RWPE1 (cell line): ENCODE measurements at regions not wholly inside any gene's neighbourhood (a gene's known extent, or its start where the extent isn't known, plus 50 kb on each side); places are given as distances from the start of the nearest gene placed in this dataset.
A peak's percentile ranks its signal among the peaks of the same experiment; 100 is the strongest.

Source experiments
- CTCF ChIA-PET: fragments of 350-600 bp; sonication (Branson Sonifier 250); formaldehyde crosslinking; extraction: SDS; loops from one replicate; lab custom pipeline; 2021; lab: Yijun Ruan, JAX
- POLR2A ChIA-PET: fragments of 400-600 bp; formaldehyde crosslinking; extraction: SDS; loops from one replicate; lab custom pipeline; 2020; ENCODE audit warnings: antibody characterized with exemption; ENCODE audit not compliant: low non-redundant PET; lab: Yijun Ruan, JAX
- DNase-seq: peaks from one replicate; pipeline ENCODE4 v3.0.0; 2012; ENCODE audit warnings: low spot score
- H3K27ac ChIP-seq: fragments of 450-650 bp; 2 replicates; pipeline ENCODE4 v1.5.1; 2017
- CTCF ChIP-seq: fragments of 450-650 bp; conservative IDR thresholded peaks from 2 replicates; pipeline ENCODE4 v1.5.1; 2017; ENCODE audit warnings: low read depth, mild to moderate bottlenecking

GRCh38 chr7:115782696-115783490 lies 247.7 kb downstream of the TFEC start:
- no peak for DNase-seq
- ChIA-PET POLR2A (no interaction called here), CTCF (interaction anchor here (0.6 to 0.7 kb wide), 2 partner anchors 19 to 199 kb away, joined by 3 read pairs; no protein-coding TSS in a partner anchor)
- TF ChIP-seq CTCF = no peak
- H3K27ac ChIP-seq = no peak overlapping the region

- CTCF ChIA-PET = no interaction called here
- no peak for TF ChIP-seq CTCF
- POLR2A ChIA-PET = no interaction called here
- no peak overlapping the region for H3K27ac ChIP-seq
- DNase-seq = no peak
Measured at GRCh38 chr7:115779561-115779960, 251.0 kb downstream of the TFEC start.

DNA sequence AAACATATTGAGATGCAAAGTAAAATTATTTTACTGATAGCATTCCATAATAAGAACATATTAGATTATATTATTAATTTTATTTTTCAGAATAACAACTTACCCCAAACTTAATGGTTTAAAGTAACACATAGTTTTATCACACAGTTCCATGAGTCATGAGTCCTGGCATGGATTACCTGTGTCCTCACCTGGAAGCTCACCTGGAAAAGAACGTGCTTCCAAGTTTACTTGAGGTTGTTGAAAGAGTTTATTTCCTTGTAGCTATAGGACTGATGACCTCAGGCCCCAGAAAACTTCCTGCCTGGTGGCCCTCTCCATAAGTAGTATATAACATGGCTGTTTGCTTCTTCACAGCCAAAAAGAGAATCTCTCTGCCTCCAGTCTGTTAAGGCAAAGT lies 254.6 kb downstream of the TFEC start:
- no peak overlapping the region for H3K27ac ChIP-seq
- ChIA-PET CTCF (interaction anchor here (0.6 kb wide), 1 partner anchor 23 kb away, joined by 3 read pairs; no protein-coding TSS in a partner anchor), POLR2A (no interaction called here)
- TF ChIP-seq CTCF = no peak
- DNase-seq = peak; percentile 8

DNA sequence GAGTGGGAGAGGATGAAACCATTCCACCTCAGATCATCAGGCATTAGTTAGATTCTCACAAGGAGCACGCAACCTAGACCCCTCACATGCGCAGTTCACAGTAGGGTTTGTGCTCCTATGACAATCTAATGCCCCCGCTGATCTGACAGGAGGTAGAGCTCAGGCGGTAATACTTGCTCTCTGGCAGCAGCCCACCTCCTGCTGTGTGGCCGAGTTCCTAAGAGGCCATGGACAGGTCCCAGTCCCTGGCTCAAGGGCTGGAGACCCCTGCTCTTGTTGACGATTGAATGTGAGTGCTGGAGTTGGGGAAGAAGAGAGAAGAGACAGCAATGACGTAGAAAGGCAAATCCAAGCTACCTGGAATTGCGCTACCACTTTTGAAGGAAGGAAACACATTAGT lies 267.2 kb downstream of the TFEC start:
- no peak overlapping the region for H3K27ac ChIP-seq
- CTCF ChIA-PET = interaction anchor here (0.6 kb wide), 2 partner anchors 20 to 114 kb away, joined by 3 read pairs; no protein-coding TSS in a partner anchor
- POLR2A ChIA-PET = no interaction called here
- TF ChIP-seq CTCF = no peak
- no peak for DNase-seq

DNA sequence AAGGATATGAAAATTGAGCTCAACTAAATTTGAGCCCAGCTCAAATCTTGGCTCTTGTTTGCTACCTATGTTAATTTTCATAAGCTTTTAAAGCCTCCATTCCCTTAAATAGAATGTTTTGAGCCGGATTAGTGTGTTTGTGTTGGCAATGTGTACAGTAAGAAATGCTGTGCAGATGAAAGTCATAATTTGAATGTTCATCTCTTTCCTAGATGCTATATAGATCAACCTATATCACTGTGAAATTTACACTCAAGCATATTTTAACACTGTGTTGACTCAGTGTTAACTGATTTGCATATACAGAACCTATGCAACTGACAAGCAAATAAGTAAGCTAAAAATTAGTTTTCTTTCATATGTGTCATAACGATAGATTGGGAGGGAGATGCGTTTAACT lies 272.5 kb downstream of the TFEC start:
- no peak for TF ChIP-seq CTCF
- CTCF ChIA-PET = no interaction called here
- no peak for DNase-seq
- POLR2A ChIA-PET = no interaction called here
- H3K27ac ChIP-seq = no peak overlapping the region

DNA sequence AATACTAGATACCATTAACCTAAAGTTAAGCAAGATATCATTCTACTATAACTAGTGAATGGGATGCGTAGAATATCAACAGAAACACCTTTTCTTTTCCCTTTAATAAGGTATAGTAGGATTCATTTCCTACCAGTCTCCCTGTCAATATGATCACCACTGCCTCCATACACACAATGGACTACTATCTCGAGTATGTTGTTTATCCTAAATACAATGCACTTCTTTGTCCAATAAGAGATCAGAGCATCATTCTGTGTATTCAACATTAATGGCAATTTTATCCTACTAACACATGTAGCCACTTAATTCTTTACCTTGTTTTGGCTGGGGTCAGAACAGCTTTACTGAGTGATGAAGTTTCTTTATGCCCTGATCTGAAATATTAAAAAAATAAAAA lies 276.3 kb downstream of the TFEC start:
- no peak for TF ChIP-seq CTCF
- CTCF ChIA-PET = no interaction called here
- H3K27ac ChIP-seq = no peak overlapping the region
- POLR2A ChIA-PET = no interaction called here
- DNase-seq = no peak
